ENCODE measurements at regions not wholly inside any gene's neighbourhood (a gene's known extent, or its start where the extent isn't known, plus 50 kb on each side); places are given as distances from the start of the nearest gene placed in this dataset.

- no peaks in the 10 kb centered on the region for H3K4me1 ChIP-seq (ENCODE audit: insufficient read depth, low read length, severe bottlenecking)
- H3F3A ChIP-seq (ENCODE audit: insufficient read depth, low read length) = no peaks in the 10 kb centered on the region
- no peaks in the 10 kb centered on the region for H3K36me3 ChIP-seq (ENCODE audit: insufficient read depth, low read length)
- TF ChIP-seq CTCF (IDR thresholded peaks at IDR 0.05; ENCODE audit: low read length) = no peak
- no peak for TF ChIP-seq EZH2 (IDR thresholded peaks at IDR 0.05; ENCODE audit: borderline replicate concordance, low read length)
- H3K79me2 ChIP-seq (ENCODE audit: insufficient read depth, low read length) = no peaks in the 10 kb centered on the region
- no peak overlapping the region for H3K4me2 ChIP-seq (ENCODE audit: low read length)
- no peaks in the 10 kb centered on the region for H3K27me3 ChIP-seq (ENCODE audit: insufficient read depth, low read length)
- H3K9me2 ChIP-seq (ENCODE audit: low read depth, low read length) = no peaks in the 10 kb centered on the region
- H4K20me1 ChIP-seq (ENCODE audit: insufficient read depth, low read length) = no peaks in the 10 kb centered on the region
- H3K9ac ChIP-seq (ENCODE audit: low read length) = no peak overlapping the region
- H3K27ac ChIP-seq (ENCODE audit: low read depth, low read length, poor library complexity, severe bottlenecking) = no peak overlapping the region
- no peak overlapping the region for H3K4me3 ChIP-seq (ENCODE audit: low read depth, low read length, poor library complexity, severe bottlenecking)
- H2AFZ ChIP-seq (ENCODE audit: low read length) = no peak overlapping the region
- H3K9me3 ChIP-seq (ENCODE audit: low read length) = no peaks in the 10 kb centered on the region
Measured at GRCh38 chr14:85291731-85292130, 238.2 kb upstream of the FLRT2 start.

- Histone ChIP-seq H3K27ac (ENCODE audit: low read depth, low read length, poor library complexity, severe bottlenecking) (no peak overlapping the region), H4K20me1 (ENCODE audit: insufficient read depth, low read length) (no peaks in the 10 kb centered on the region)
- TF ChIP-seq CTCF (IDR thresholded peaks at IDR 0.05; ENCODE audit: low read length) = no peak
- TF ChIP-seq EZH2 (IDR thresholded peaks at IDR 0.05; ENCODE audit: borderline replicate concordance, low read length) = no peak
Measured at GRCh38 chr14:85293612-85294234, 236.2 kb upstream of the FLRT2 start.

DNA sequence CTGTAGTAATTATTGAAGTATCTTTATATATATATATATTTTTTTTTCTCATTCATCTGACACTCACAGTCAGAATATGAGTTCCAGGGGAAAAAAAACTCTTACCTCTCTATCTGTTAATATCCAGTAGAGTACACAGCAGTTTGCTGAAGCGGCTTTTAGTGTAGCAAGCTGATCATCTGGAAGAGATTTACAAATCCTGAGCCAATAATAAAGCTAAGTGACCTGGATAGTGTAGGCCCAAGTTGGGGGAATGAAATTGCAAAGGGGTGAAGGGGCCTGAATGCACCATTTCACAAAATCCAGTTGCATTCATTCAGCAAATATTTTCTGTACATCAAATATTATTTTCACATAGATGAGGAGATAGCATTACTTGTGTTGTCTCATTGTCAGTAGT lies 234.6 kb upstream of the FLRT2 start:
- TF ChIP-seq EZH2 (IDR thresholded peaks at IDR 0.05; ENCODE audit: borderline replicate concordance, low read length) = no peak
- no peaks in the 10 kb centered on the region for H3F3A ChIP-seq (ENCODE audit: insufficient read depth, low read length)
- H3K4me2 ChIP-seq (ENCODE audit: low read length) = no peak overlapping the region
- H3K36me3 ChIP-seq (ENCODE audit: insufficient read depth, low read length) = no peaks in the 10 kb centered on the region
- H3K9me3 ChIP-seq (ENCODE audit: low read length) = no peaks in the 10 kb centered on the region
- H3K27ac ChIP-seq (ENCODE audit: low read depth, low read length, poor library complexity, severe bottlenecking) = no peak overlapping the region
- no peaks in the 10 kb centered on the region for H3K9me2 ChIP-seq (ENCODE audit: low read depth, low read length)
- no peak overlapping the region for H3K4me3 ChIP-seq (ENCODE audit: low read depth, low read length, poor library complexity, severe bottlenecking)
- no peak overlapping the region for H3K9ac ChIP-seq (ENCODE audit: low read length)
- no peaks in the 10 kb centered on the region for H3K79me2 ChIP-seq (ENCODE audit: insufficient read depth, low read length)
- H4K20me1 ChIP-seq (ENCODE audit: insufficient read depth, low read length) = no peaks in the 10 kb centered on the region
- H2AFZ ChIP-seq (ENCODE audit: low read length) = no peak overlapping the region
- H3K4me1 ChIP-seq (ENCODE audit: insufficient read depth, low read length, severe bottlenecking) = no peaks in the 10 kb centered on the region
- no peaks in the 10 kb centered on the region for H3K27me3 ChIP-seq (ENCODE audit: insufficient read depth, low read length)

More at GRCh38 chr14:85293612-85294234, 236.2 kb upstream of the FLRT2 start:
- H3K4me3 ChIP-seq (ENCODE audit: low read depth, low read length, poor library complexity, severe bottlenecking) = no peak overlapping the region
- no peak overlapping the region for H3K9ac ChIP-seq (ENCODE audit: low read length)
- H3K4me1 ChIP-seq (ENCODE audit: insufficient read depth, low read length, severe bottlenecking) = no peaks in the 10 kb centered on the region
- H3K36me3 ChIP-seq (ENCODE audit: insufficient read depth, low read length) = no peaks in the 10 kb centered on the region
- H3F3A ChIP-seq (ENCODE audit: insufficient read depth, low read length) = no peaks in the 10 kb centered on the region
- no peak overlapping the region for H2AFZ ChIP-seq (ENCODE audit: low read length)
- H3K9me2 ChIP-seq (ENCODE audit: low read depth, low read length) = no peaks in the 10 kb centered on the region
- no peak overlapping the region for H3K4me2 ChIP-seq (ENCODE audit: low read length)
- no peaks in the 10 kb centered on the region for H3K79me2 ChIP-seq (ENCODE audit: insufficient read depth, low read length)
- H3K9me3 ChIP-seq (ENCODE audit: low read length) = no peaks in the 10 kb centered on the region
- H3K27me3 ChIP-seq (ENCODE audit: insufficient read depth, low read length) = no peaks in the 10 kb centered on the region
